Hepatocyte (in vitro differentiated cells): ENCODE measurements at regions not wholly inside any gene's neighbourhood (a gene's known extent, or its start where the extent isn't known, plus 50 kb on each side); places are given as distances from the start of the nearest gene placed in this dataset.

ENCODE experiments used
- DNase-seq: peaks from one replicate; pipeline ENCODE4 v3.0.0-alpha.2; 2016; ENCODE audit warnings: low spot score
- H2AFZ ChIP-seq: fragments of 200-600 bp; sonication (generic); 2 replicates; pipeline ENCODE4 v1.6.0; 2016; ENCODE audit warnings: antibody characterized with exemption, mild to moderate bottlenecking
- H3K27ac ChIP-seq: fragments of 200-600 bp; sonication (generic); 2 replicates; pipeline ENCODE4 v1.5.1; 2016; ENCODE audit warnings: mild to moderate bottlenecking
- H3K27me3 ChIP-seq: fragments of 200-600 bp; sonication (generic); 2 replicates; pipeline ENCODE4 v1.6.1; 2016
- H3K36me3 ChIP-seq: fragments of 200-600 bp; sonication (generic); replicated peaks from 2 replicates; pipeline ENCODE4 v1.5.1; 2016; ENCODE audit warnings: low read depth; ENCODE audit not compliant: insufficient read depth
- H3K4me1 ChIP-seq: fragments of 200-600 bp; sonication (generic); 2 replicates; pipeline ENCODE4 v1.5.1; 2016; ENCODE audit warnings: mild to moderate bottlenecking, moderate library complexity; ENCODE audit not compliant: insufficient read depth
- H3K4me2 ChIP-seq: fragments of 200-600 bp; sonication (generic); 2 replicates; pipeline ENCODE4 v1.6.0; 2016
- H3K4me3 ChIP-seq: fragments of 200-600 bp; sonication (generic); 2 replicates; pipeline ENCODE4 v1.5.1; 2016; ENCODE audit warnings: mild to moderate bottlenecking
- H3K79me2 ChIP-seq: fragments of 200-600 bp; sonication (generic); 2 replicates; pipeline ENCODE4 v1.6.0; 2017; ENCODE audit warnings: mild to moderate bottlenecking
- H3K9me2 ChIP-seq: fragments of 200-600 bp; sonication (generic); replicated peaks from 2 replicates; pipeline ENCODE4 v1.6.0; 2017; ENCODE audit warnings: mild to moderate bottlenecking; ENCODE audit not compliant: insufficient read depth
- H3K9me3 ChIP-seq: fragments of 200-600 bp; sonication (generic); 2 replicates; pipeline ENCODE4 v1.5.1; 2016; ENCODE audit warnings: low read depth, mild to moderate bottlenecking
- H4K20me1 ChIP-seq: fragments of 200-600 bp; sonication (generic); 2 replicates; pipeline ENCODE4 v1.6.0; 2016; ENCODE audit warnings: mild to moderate bottlenecking; ENCODE audit not compliant: insufficient read depth, poor library complexity, severe bottlenecking
- EZH2 ChIP-seq: fragments of 200-600 bp; sonication (generic); IDR thresholded peaks from 2 replicates; pipeline ENCODE4 v1.6.1; 2016; ENCODE audit warnings: antibody characterized with exemption, mild to moderate bottlenecking, borderline replicate concordance
- EZH2phosphoT487 ChIP-seq: fragments of 200-600 bp; sonication (generic); IDR thresholded peaks from one replicate; pipeline ENCODE4 v1.6.1; 2018; ENCODE audit warnings: antibody characterized with exemption, mild to moderate bottlenecking, low read depth, moderate library complexity; ENCODE audit not compliant: unreplicated experiment, severe bottlenecking
- WGBS: methylation state at CpG from one replicate; pipeline ENCODE4 v1.1.6; 2016; ENCODE audit warnings: low lambda C conversion rate; ENCODE audit errors: missing lambda C conversion rate; 5-methylcytosine and 5-hydroxymethylcytosine counted together
- TF ChIP-seq, protein P1 (sequence below): fragments of 200-600 bp; sonication (generic); IDR thresholded peaks from 2 replicates; pipeline ENCODE4 v1.5.1; 2016; ENCODE audit warnings: antibody characterized with exemption, mild to moderate bottlenecking; ENCODE audit not compliant: poor library complexity

DNA sequence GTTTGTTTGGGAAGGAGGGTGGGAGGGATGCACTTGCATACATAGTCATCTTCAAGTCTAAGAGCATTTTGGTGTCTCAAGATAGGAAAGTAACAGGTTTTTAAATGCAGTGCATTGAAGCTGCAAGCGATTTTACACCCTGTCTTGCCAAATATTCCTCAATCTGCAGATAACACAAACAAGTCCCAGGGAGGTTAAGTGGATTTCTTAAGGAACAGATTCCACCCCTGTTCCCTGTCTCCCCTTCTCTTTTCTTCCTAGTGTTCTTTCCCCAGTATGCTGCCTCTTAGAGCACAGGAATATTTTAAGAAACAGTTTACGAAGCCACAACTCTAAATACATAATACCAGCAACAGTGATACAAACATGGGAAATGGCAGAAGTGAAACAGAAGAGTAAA, 389.9 kb downstream of the PLPP3 start:
- Histone ChIP-seq H2AFZ (no peak overlapping the region), H3K27me3 (no peaks in the 10 kb centered on the region), H3K79me2 (no peaks in the 10 kb centered on the region), H3K36me3 (no peaks in the 10 kb centered on the region), H4K20me1 (no peaks in the 10 kb centered on the region), H3K9me3 (no peaks in the 10 kb centered on the region), H3K4me1 (peaks cover 13% of the 10 kb centered on the region), H3K27ac (no peak overlapping the region), H3K4me2 (no peak overlapping the region), H3K9me2 (no peaks in the 10 kb centered on the region), H3K4me3 (no peak overlapping the region)
- 53% methylated on average over 2 of the region's 2 CpGs for WGBS
- TF ChIP-seq, protein P1, sequence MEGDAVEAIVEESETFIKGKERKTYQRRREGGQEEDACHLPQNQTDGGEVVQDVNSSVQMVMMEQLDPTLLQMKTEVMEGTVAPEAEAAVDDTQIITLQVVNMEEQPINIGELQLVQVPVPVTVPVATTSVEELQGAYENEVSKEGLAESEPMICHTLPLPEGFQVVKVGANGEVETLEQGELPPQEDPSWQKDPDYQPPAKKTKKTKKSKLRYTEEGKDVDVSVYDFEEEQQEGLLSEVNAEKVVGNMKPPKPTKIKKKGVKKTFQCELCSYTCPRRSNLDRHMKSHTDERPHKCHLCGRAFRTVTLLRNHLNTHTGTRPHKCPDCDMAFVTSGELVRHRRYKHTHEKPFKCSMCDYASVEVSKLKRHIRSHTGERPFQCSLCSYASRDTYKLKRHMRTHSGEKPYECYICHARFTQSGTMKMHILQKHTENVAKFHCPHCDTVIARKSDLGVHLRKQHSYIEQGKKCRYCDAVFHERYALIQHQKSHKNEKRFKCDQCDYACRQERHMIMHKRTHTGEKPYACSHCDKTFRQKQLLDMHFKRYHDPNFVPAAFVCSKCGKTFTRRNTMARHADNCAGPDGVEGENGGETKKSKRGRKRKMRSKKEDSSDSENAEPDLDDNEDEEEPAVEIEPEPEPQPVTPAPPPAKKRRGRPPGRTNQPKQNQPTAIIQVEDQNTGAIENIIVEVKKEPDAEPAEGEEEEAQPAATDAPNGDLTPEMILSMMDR = no peak
- TF ChIP-seq EZH2 (no peak), EZH2phosphoT487 (no peak)
- DNase-seq = no peak

DNA sequence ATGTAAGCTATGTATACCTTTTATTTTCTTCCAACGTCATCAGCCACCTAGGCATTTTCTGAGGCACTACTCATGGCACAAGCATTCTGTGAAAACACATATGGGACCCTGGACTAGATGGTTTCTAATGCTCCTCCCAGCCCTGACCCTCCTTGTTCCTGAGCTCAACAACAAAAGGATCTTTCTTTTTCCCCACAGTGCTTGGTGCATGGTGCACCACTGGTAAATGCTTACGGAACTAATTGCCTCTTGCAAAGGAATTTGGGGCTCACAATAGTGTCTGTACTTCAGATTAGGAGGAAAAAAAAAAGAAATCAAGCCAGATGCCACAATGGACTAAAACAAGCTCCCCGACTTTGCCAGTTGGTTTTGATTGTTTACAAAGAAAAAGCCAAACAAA, 390.5 kb downstream of the PLPP3 start:
- Histone ChIP-seq H3K4me1 (peaks cover 13% of the 10 kb centered on the region), H2AFZ (no peak overlapping the region), H3K9me2 (no peaks in the 10 kb centered on the region), H3K4me2 (no peak overlapping the region), H3K27me3 (no peaks in the 10 kb centered on the region), H3K27ac (no peak overlapping the region), H3K36me3 (no peaks in the 10 kb centered on the region), H3K4me3 (no peak overlapping the region), H3K79me2 (no peaks in the 10 kb centered on the region), H4K20me1 (no peaks in the 10 kb centered on the region), H3K9me3 (no peaks in the 10 kb centered on the region)
- 60% methylated on average over 3 of the region's 3 CpGs for WGBS
- no peak for TF ChIP-seq EZH2phosphoT487
- no peak for TF ChIP-seq EZH2
- TF ChIP-seq, protein P1 = no peak
- DNase-seq = no peak

DNA sequence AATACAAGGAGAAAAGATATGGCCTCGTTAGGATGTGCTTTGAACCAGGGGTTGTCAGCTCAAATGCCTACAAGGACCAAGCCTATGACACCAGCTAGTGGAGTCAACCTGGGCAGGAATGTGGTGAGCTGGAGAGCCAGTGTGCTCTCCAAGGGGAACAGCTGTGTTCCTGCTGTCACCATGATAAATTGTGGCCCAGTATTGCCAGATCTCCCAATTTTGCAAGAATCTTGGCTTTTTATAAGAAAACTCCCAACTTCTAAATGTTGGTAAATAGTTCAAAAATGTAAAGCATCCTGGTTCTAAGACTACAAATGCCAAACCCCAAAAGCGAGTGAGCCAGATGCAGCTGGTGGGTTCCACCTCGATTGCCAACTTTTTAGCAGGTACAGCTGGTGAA, 391.1 kb downstream of the PLPP3 start:
- no peak for DNase-seq

More for the DNA sequence above, 391.1 kb downstream of the PLPP3 start:
- H3K4me3 ChIP-seq = no peak overlapping the region
- no peaks in the 10 kb centered on the region for H4K20me1 ChIP-seq
- H3K27ac ChIP-seq = no peak overlapping the region
- no peak overlapping the region for H3K4me2 ChIP-seq
- H3K4me1 ChIP-seq = peaks cover 13% of the 10 kb centered on the region
- no peaks in the 10 kb centered on the region for H3K36me3 ChIP-seq
- no peaks in the 10 kb centered on the region for H3K9me2 ChIP-seq
- 92% methylated on average over 3 of the region's 3 CpGs for WGBS
- TF ChIP-seq, protein P1 = no peak
- H3K9me3 ChIP-seq = no peaks in the 10 kb centered on the region
- no peaks in the 10 kb centered on the region for H3K79me2 ChIP-seq
- H2AFZ ChIP-seq = no peak overlapping the region
- no peaks in the 10 kb centered on the region for H3K27me3 ChIP-seq
